Transverse colon (tissue), 4 donors: ENCODE measurements at regions not wholly inside any gene's neighbourhood (a gene's known extent, or its start where the extent isn't known, plus 50 kb on each side); places are given as distances from the start of the nearest gene placed in this dataset.

Experiments used
- DNase-seq: peaks from one replicate; pipeline ENCODE4 v3.0.0-alpha.2; 2019
- H3K27ac ChIP-seq, 4 donors: fragments of 200-600 bp; sonication (generic); 2 replicates each; pipeline ENCODE4 v1.5.1; 2016 to 2018; ENCODE audit warnings: inconsistent platforms in 4 of 4
- H3K27me3 ChIP-seq: fragments of 200-600 bp; sonication (generic); 2 replicates; pipeline ENCODE4 v1.5.1; 2017; ENCODE audit warnings: inconsistent platforms
- H3K36me3 ChIP-seq, 4 donors: fragments of 200-600 bp; sonication (generic); 2 replicates each; pipeline ENCODE4 v1.5.1; 2017 to 2019; ENCODE audit warnings: inconsistent platforms in 4 of 4
- H3K4me1 ChIP-seq, 4 donors: fragments of 200-600 bp; sonication (generic); 2 replicates each; pipeline ENCODE4 v1.5.1; 2017 to 2020; ENCODE audit warnings: inconsistent platforms in 4 of 4
- H3K4me3 ChIP-seq, 4 donors: fragments of 200-600 bp; sonication (generic); 1 replicate in 1 of 4; 2 replicates in 3 of 4; pipeline versions ENCODE4 v1.5.1 to v1.6.1; 2017 to 2019; ENCODE audit warnings: inconsistent platforms in 4 of 4
- H3K9me3 ChIP-seq, 2 donors: fragments of 200-600 bp; sonication (generic); 2 replicates each; pipeline ENCODE4 v1.5.1; 2017 to 2019; ENCODE audit warnings: inconsistent platforms in 2 of 2
- CTCF ChIP-seq, 5 experiments: fragments of 200-600 bp in 3 of 5; fragments of 450-650 bp in 2 of 5; sonication (generic) in 3 of 5; IDR thresholded peaks; 1 replicate in 2 of 5; 2 replicates in 3 of 5; pipeline ENCODE4 v1.5.1; 2016 to 2017; ENCODE audit warnings: antibody characterized with exemption in 5 of 5, inconsistent platforms in 3 of 5, mild to moderate bottlenecking in 2 of 5, moderate library complexity in 1 of 5
- EP300 ChIP-seq: sonication (generic); formaldehyde crosslinking; IDR thresholded peaks from one replicate; pipeline ENCODE4 v1.6.1; 2017; ENCODE audit warnings: antibody characterized with exemption, low read depth
- POLR2A ChIP-seq: fragments of 450-650 bp; IDR thresholded peaks from one replicate; pipeline ENCODE4 v1.6.1; 2016; ENCODE audit warnings: antibody characterized with exemption, mild to moderate bottlenecking, moderate library complexity
- POLR2AphosphoS5 ChIP-seq, 3 donors: sonication (generic); formaldehyde crosslinking; IDR thresholded peaks; one replicate each; pipeline ENCODE4 v1.6.1; 2016; ENCODE audit warnings: antibody characterized with exemption in 3 of 3
- WGBS, 2 donors: methylation state at CpG; one replicate each; pipeline ENCODE4 v1.1.5; 2018; ENCODE audit warnings: low coverage in 1 of 2; 5-methylcytosine and 5-hydroxymethylcytosine counted together
- in situ Hi-C, 4 donors: fragments of 200-750 bp; cut with MboI; loops; one replicate each; pipeline versions ENCODE4 v1.15.0 to v1.15.1; 2017; ENCODE audit warnings: low sequenced_read_pairs in 3 of 4, low pct_ligation_motif_present in 1 of 4, low pct_unique_long_range_greater_than_20kb in 1 of 4
- intact Hi-C: fragments of 100-400 bp; cut with DNase I; formaldehyde crosslinking; loops from one replicate; pipeline ENCODE4 v1.15.1; 2023; ENCODE audit warnings: low total_unique reads

DNA sequence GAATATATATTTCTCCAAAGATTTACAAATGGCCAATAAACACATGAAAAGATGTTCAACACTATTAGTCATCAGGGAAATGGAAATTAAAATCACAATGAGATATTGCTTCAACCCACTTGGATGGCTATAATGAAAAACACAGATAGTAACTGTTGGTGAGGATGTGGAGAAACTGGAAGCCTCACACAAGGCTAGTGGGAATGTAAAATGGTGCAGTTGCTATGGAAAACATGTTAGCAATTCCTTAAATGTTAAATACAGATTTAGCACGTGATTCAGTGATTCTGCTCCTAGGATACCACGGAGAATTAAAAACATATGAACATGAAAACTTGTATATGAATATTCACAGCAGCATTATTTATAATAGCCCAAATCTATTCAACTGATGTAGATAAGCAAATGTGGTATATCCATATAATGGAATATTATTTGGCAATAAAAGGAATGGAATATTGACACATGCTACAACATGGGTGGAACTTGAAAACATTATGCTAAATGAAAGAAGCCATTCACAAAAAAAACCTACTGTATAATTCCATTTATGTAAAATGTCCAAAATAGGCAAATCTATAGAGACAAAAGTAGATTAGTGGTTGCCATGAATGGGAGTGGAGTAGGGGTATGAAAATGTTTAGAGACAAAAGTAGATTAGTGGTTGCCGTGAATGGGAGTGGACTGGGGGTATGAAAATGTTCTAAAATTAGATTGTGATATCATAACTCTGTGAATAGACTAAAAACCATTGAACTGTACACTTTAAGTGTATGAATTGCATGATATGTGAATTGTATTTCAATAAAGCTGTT, 227.1 kb upstream of the DDHD1 start:
- Histone ChIP-seq H3K27me3 (no peaks in the 10 kb centered on the region), H3K4me1 (no peaks in the 10 kb centered on the region), H3K36me3 (no peaks in the 10 kb centered on the region), H3K9me3 (no peaks in the 10 kb centered on the region), H3K27ac (no peak overlapping the region), H3K4me3 (no peak overlapping the region)
- no peak for DNase-seq
- in situ Hi-C loops (no loop called here), intact Hi-C loops (no loop called here)
- WGBS, 2 donors, result 80 to 82% methylated on average over 3 of the region's 3 CpGs
- TF ChIP-seq POLR2A (no peak), POLR2AphosphoS5 (IDR thresholded peaks at IDR 0.05) (no peak), CTCF (IDR thresholded peaks at IDR 0.05) (no peak), EP300 (no peak)

DNA sequence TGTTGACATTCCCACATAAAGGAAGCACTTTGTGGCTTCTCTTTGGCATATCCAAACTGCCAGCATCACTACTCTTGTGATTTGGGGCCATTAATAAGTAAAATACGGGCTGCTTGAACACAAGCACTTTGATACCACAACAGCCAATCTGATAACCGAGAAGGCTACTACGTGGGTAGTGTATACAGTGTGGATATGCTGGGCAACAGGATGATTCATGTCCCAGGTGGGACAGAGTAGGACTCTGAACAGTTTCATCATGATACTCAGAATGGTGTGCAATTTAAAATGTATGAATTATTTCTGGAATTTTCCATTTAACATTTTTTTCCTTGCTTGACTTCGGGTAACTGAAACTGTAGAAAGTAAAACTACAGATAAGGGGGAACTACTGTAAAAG, 225.0 kb upstream of the DDHD1 start:
- Histone ChIP-seq H3K4me1 (no peaks in the 10 kb centered on the region), H3K9me3 (no peaks in the 10 kb centered on the region), H3K4me3 (no peak overlapping the region), H3K27me3 (no peaks in the 10 kb centered on the region), H3K36me3 (no peaks in the 10 kb centered on the region), H3K27ac (no peak overlapping the region)
- intact Hi-C loops (no loop called here), in situ Hi-C loops (no loop called here)
- TF ChIP-seq CTCF (IDR thresholded peaks at IDR 0.05) (no peak), POLR2A (no peak), POLR2AphosphoS5 (IDR thresholded peaks at IDR 0.05) (no peak), EP300 (no peak)
- no peak for DNase-seq
- 74 to 80% methylated on average over 4 of the region's 4 CpGs for WGBS, 2 donors

GRCh38 chr14:53376064-53376463, 222.9 kb upstream of the DDHD1 start:
- H3K36me3 ChIP-seq, result no peaks in the 10 kb centered on the region
- no peaks in the 10 kb centered on the region for H3K27me3 ChIP-seq
- DNase-seq, result no peak
- WGBS, 2 donors, result 65 to 77% methylated on average over 2 of the region's 2 CpGs
- no peaks in the 10 kb centered on the region for H3K9me3 ChIP-seq
- in situ Hi-C loops, result no loop called here
- intact Hi-C loops, result no loop called here
- H3K27ac ChIP-seq, result no peak overlapping the region
- no peaks in the 10 kb centered on the region for H3K4me1 ChIP-seq
- H3K4me3 ChIP-seq, result no peak overlapping the region
- TF ChIP-seq CTCF (IDR thresholded peaks at IDR 0.05) (no peak), EP300 (no peak), POLR2AphosphoS5 (IDR thresholded peaks at IDR 0.05) (no peak), POLR2A (no peak)

DNA sequence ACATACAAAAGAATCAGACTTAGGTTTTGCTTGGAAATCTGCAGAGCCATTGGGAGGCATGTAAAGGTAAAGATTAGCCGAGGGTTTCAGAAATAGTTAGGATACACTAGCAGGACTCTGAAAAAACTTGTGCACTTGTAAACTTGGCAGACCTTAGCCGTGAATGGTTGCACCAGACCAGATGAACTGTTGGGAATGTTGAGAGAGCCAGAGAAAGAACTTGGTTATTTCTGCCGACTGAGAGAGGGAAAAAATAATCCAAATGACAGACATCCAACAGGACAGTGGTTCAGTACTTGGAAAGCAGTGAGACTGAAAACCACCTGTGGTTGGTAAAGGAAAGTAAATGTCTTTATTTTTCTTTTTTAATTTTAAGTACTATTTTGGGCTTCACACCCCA, 222.5 kb upstream of the DDHD1 start:
- Histone ChIP-seq H3K9me3 (no peaks in the 10 kb centered on the region), H3K27me3 (no peaks in the 10 kb centered on the region), H3K36me3 (no peaks in the 10 kb centered on the region), H3K4me1 (no peaks in the 10 kb centered on the region), H3K27ac (no peak overlapping the region), H3K4me3 (no peak overlapping the region)
- TF ChIP-seq CTCF (IDR thresholded peaks at IDR 0.05) (no peak), EP300 (no peak), POLR2A (no peak), POLR2AphosphoS5 (IDR thresholded peaks at IDR 0.05) (no peak)
- 68 to 71% methylated on average over 3 of the region's 3 CpGs for WGBS, 2 donors
- in situ Hi-C loops, result no loop called here
- DNase-seq, result no peak
- intact Hi-C loops, result no loop called here
